ENCODE measurements at regions not wholly inside any gene's neighbourhood (a gene's known extent, or its start where the extent isn't known, plus 50 kb on each side); places are given as distances from the start of the nearest gene placed in this dataset.
"Not testable (repeated sequence)": the region's sequence is repeated elsewhere in the genome, so short reads cannot be mapped to it uniquely, and the experiment has no call there.

- H3K9me3 ChIP-seq (ENCODE audit: control insufficient read depth in 2 of 2, insufficient read depth in 1 of 2, low read depth in 1 of 2, low read length in 1 of 2); H3K36me3 ChIP-seq (ENCODE audit: control insufficient read depth in 3 of 3, insufficient read depth in 2 of 3, low read depth in 1 of 3, low read length in 3 of 3); DNase-seq; H3K27me3 ChIP-seq (ENCODE audit: control insufficient read depth in 3 of 3, insufficient read depth in 3 of 3, low read length in 3 of 3); H3K4me3 ChIP-seq (ENCODE audit: low read depth in 1 of 3, low read length in 3 of 3); FAIRE-seq; H3K27ac ChIP-seq (ENCODE audit: low read depth in 1 of 3, low read length in 2 of 3); H3K4me1 ChIP-seq (ENCODE audit: control insufficient read depth in 3 of 3, insufficient read depth in 2 of 3, low read depth in 1 of 3, low read length in 2 of 3): not testable (repeated sequence)
- WGBS, 3 donors: 29 to 46% (median 44%) methylated on average over 1 of the region's 2 CpGs
Observed at GRCh38 chr3:192968901-192969300, 51.2 kb upstream of the MB21D2 start.

- no peak overlapping the region for H3K27ac ChIP-seq (ENCODE audit: low read depth in 1 of 3, low read length in 2 of 3)
- peaks cover 0 to 1% (median 0%) of the 10 kb centered on the region in 3 donors for H3K27me3 ChIP-seq (ENCODE audit: control insufficient read depth in 3 of 3, insufficient read depth in 3 of 3, low read length in 3 of 3)
- H3K36me3 ChIP-seq (ENCODE audit: control insufficient read depth in 3 of 3, insufficient read depth in 2 of 3, low read depth in 1 of 3, low read length in 3 of 3): no peaks in the 10 kb centered on the region
- FAIRE-seq: no peak
- no peaks in the 10 kb centered on the region for H3K4me1 ChIP-seq (ENCODE audit: control insufficient read depth in 3 of 3, insufficient read depth in 2 of 3, low read depth in 1 of 3, low read length in 2 of 3)
- WGBS, 3 donors: 59 to 74% (median 60%) methylated on average over 5 of the region's 5 CpGs
- DNase-seq: no peak
- no peak overlapping the region for H3K4me3 ChIP-seq (ENCODE audit: low read depth in 1 of 3, low read length in 3 of 3)
- H3K9me3 ChIP-seq (ENCODE audit: control insufficient read depth in 2 of 2, insufficient read depth in 1 of 2, low read depth in 1 of 2, low read length in 1 of 2): no peaks in the 10 kb centered on the region
Observed at GRCh38 chr3:192980632-192981031, 63.0 kb upstream of the MB21D2 start.

GRCh38 chr3:192986379-192986778, 68.7 kb upstream of the MB21D2 start:
- Histone ChIP-seq H3K4me3 (ENCODE audit: low read depth in 1 of 3, low read length in 3 of 3) (no peak overlapping the region), H3K27me3 (ENCODE audit: control insufficient read depth in 3 of 3, insufficient read depth in 3 of 3, low read length in 3 of 3) (peaks cover 0 to 2% (median 0%) of the 10 kb centered on the region in 3 donors), H3K27ac (ENCODE audit: low read depth in 1 of 3, low read length in 2 of 3) (no peak overlapping the region), H3K4me1 (ENCODE audit: control insufficient read depth in 3 of 3, insufficient read depth in 2 of 3, low read depth in 1 of 3, low read length in 2 of 3) (no peaks in the 10 kb centered on the region), H3K36me3 (ENCODE audit: control insufficient read depth in 3 of 3, insufficient read depth in 2 of 3, low read depth in 1 of 3, low read length in 3 of 3) (no peaks in the 10 kb centered on the region), H3K9me3 (ENCODE audit: control insufficient read depth in 2 of 2, insufficient read depth in 1 of 2, low read depth in 1 of 2, low read length in 1 of 2) (no peaks in the 10 kb centered on the region)
- WGBS, 3 donors: 91 to 92% (median 92%) methylated on average over 10 of the region's 10 CpGs
- no peak for FAIRE-seq
- DNase-seq: no peak

- H3K27ac ChIP-seq (ENCODE audit: low read depth in 1 of 3, low read length in 2 of 3): no peak overlapping the region
- DNase-seq (no peak), FAIRE-seq (no peak)
- H3K4me1 ChIP-seq (ENCODE audit: control insufficient read depth in 3 of 3, insufficient read depth in 2 of 3, low read depth in 1 of 3, low read length in 2 of 3): no peaks in the 10 kb centered on the region
- peaks cover 0 to 2% of the 10 kb centered on the region in 2 donors for H3K9me3 ChIP-seq (ENCODE audit: control insufficient read depth in 2 of 2, insufficient read depth in 1 of 2, low read depth in 1 of 2, low read length in 1 of 2)
- WGBS, 3 donors: 70 to 87% (median 81%) methylated on average over 2 of the region's 2 CpGs
- H3K27me3 ChIP-seq (ENCODE audit: control insufficient read depth in 3 of 3, insufficient read depth in 3 of 3, low read length in 3 of 3): peaks cover 0 to 2% (median 0%) of the 10 kb centered on the region in 3 donors
- no peaks in the 10 kb centered on the region for H3K36me3 ChIP-seq (ENCODE audit: control insufficient read depth in 3 of 3, insufficient read depth in 2 of 3, low read depth in 1 of 3, low read length in 3 of 3)
- no peak overlapping the region for H3K4me3 ChIP-seq (ENCODE audit: low read depth in 1 of 3, low read length in 3 of 3)
Observed at GRCh38 chr3:192991356-192991755, 73.7 kb upstream of the MB21D2 start.

GRCh38 chr3:192992361-192992760, 74.7 kb upstream of the MB21D2 start:
- WGBS, 3 donors: 81 to 86% (median 81%) methylated on average over 6 of the region's 6 CpGs
- peaks cover 0 to 2% (median 0%) of the 10 kb centered on the region in 3 donors for H3K27me3 ChIP-seq (ENCODE audit: control insufficient read depth in 3 of 3, insufficient read depth in 3 of 3, low read length in 3 of 3)
- DNase-seq (no peak), FAIRE-seq (no peak)
- H3K4me3 ChIP-seq (ENCODE audit: low read depth in 1 of 3, low read length in 3 of 3): no peak overlapping the region
- H3K9me3 ChIP-seq (ENCODE audit: control insufficient read depth in 2 of 2, insufficient read depth in 1 of 2, low read depth in 1 of 2, low read length in 1 of 2): peaks cover 0 to 2% of the 10 kb centered on the region in 2 donors
- no peaks in the 10 kb centered on the region for H3K4me1 ChIP-seq (ENCODE audit: control insufficient read depth in 3 of 3, insufficient read depth in 2 of 3, low read depth in 1 of 3, low read length in 2 of 3)
- H3K36me3 ChIP-seq (ENCODE audit: control insufficient read depth in 3 of 3, insufficient read depth in 2 of 3, low read depth in 1 of 3, low read length in 3 of 3): no peaks in the 10 kb centered on the region
- no peak overlapping the region for H3K27ac ChIP-seq (ENCODE audit: low read depth in 1 of 3, low read length in 2 of 3)

GRCh38 chr3:192993411-192993810, 75.8 kb upstream of the MB21D2 start:
- Histone ChIP-seq H3K4me3 (ENCODE audit: low read depth in 1 of 3, low read length in 3 of 3) (no peak overlapping the region), H3K36me3 (ENCODE audit: control insufficient read depth in 3 of 3, insufficient read depth in 2 of 3, low read depth in 1 of 3, low read length in 3 of 3) (no peaks in the 10 kb centered on the region), H3K27ac (ENCODE audit: low read depth in 1 of 3, low read length in 2 of 3) (no peak overlapping the region), H3K4me1 (ENCODE audit: control insufficient read depth in 3 of 3, insufficient read depth in 2 of 3, low read depth in 1 of 3, low read length in 2 of 3) (no peaks in the 10 kb centered on the region), H3K9me3 (ENCODE audit: control insufficient read depth in 2 of 2, insufficient read depth in 1 of 2, low read depth in 1 of 2, low read length in 1 of 2) (peaks cover 0 to 2% of the 10 kb centered on the region in 2 donors), H3K27me3 (ENCODE audit: control insufficient read depth in 3 of 3, insufficient read depth in 3 of 3, low read length in 3 of 3) (peaks cover 0 to 2% (median 0%) of the 10 kb centered on the region in 3 donors)
- FAIRE-seq (no peak), DNase-seq (no peak)
- 28 to 30% (median 29%) methylated on average over 3 of the region's 3 CpGs for WGBS, 3 donors

GRCh38 chr3:193001113-193001512, 83.5 kb upstream of the MB21D2 start:
- not testable (repeated sequence) for H3K4me3 ChIP-seq (ENCODE audit: low read depth in 1 of 3, low read length in 3 of 3); FAIRE-seq; H3K9me3 ChIP-seq (ENCODE audit: control insufficient read depth in 2 of 2, insufficient read depth in 1 of 2, low read depth in 1 of 2, low read length in 1 of 2); H3K27me3 ChIP-seq (ENCODE audit: control insufficient read depth in 3 of 3, insufficient read depth in 3 of 3, low read length in 3 of 3); H3K4me1 ChIP-seq (ENCODE audit: control insufficient read depth in 3 of 3, insufficient read depth in 2 of 3, low read depth in 1 of 3, low read length in 2 of 3); H3K36me3 ChIP-seq (ENCODE audit: control insufficient read depth in 3 of 3, insufficient read depth in 2 of 3, low read depth in 1 of 3, low read length in 3 of 3); H3K27ac ChIP-seq (ENCODE audit: low read depth in 1 of 3, low read length in 2 of 3); DNase-seq
- WGBS, 3 donors: 20 to 62% (median 37%) methylated on average over 5 of the region's 5 CpGs

GRCh38 chr3:193003624-193004023, 86.0 kb upstream of the MB21D2 start:
- FAIRE-seq; H3K27ac ChIP-seq (ENCODE audit: low read depth in 1 of 3, low read length in 2 of 3): not testable (repeated sequence)
- 9 to 24% (median 17%) methylated on average over 1 of the region's 1 CpG for WGBS, 3 donors

GRCh38 chr3:193008654-193009053, 91.0 kb upstream of the MB21D2 start:
- no peaks in the 10 kb centered on the region for H3K9me3 ChIP-seq (ENCODE audit: control insufficient read depth in 2 of 2, insufficient read depth in 1 of 2, low read depth in 1 of 2, low read length in 1 of 2)
- H3K4me1 ChIP-seq (ENCODE audit: control insufficient read depth in 3 of 3, insufficient read depth in 2 of 3, low read depth in 1 of 3, low read length in 2 of 3): no peaks in the 10 kb centered on the region
- no peak overlapping the region for H3K27ac ChIP-seq (ENCODE audit: low read depth in 1 of 3, low read length in 2 of 3)
- H3K36me3 ChIP-seq (ENCODE audit: control insufficient read depth in 3 of 3, insufficient read depth in 2 of 3, low read depth in 1 of 3, low read length in 3 of 3): no peaks in the 10 kb centered on the region
- 82 to 93% (median 83%) methylated on average over 1 of the region's 1 CpG for WGBS, 3 donors
- no peaks in the 10 kb centered on the region for H3K27me3 ChIP-seq (ENCODE audit: control insufficient read depth in 3 of 3, insufficient read depth in 3 of 3, low read length in 3 of 3)
- FAIRE-seq: no peak
- no peak overlapping the region for H3K4me3 ChIP-seq (ENCODE audit: low read depth in 1 of 3, low read length in 3 of 3)
- DNase-seq: no peak

More at GRCh38 chr3:193003624-193004023, 86.0 kb upstream of the MB21D2 start:
- H3K9me3 ChIP-seq (ENCODE audit: control insufficient read depth in 2 of 2, insufficient read depth in 1 of 2, low read depth in 1 of 2, low read length in 1 of 2); H3K27me3 ChIP-seq (ENCODE audit: control insufficient read depth in 3 of 3, insufficient read depth in 3 of 3, low read length in 3 of 3); H3K36me3 ChIP-seq (ENCODE audit: control insufficient read depth in 3 of 3, insufficient read depth in 2 of 3, low read depth in 1 of 3, low read length in 3 of 3); H3K4me1 ChIP-seq (ENCODE audit: control insufficient read depth in 3 of 3, insufficient read depth in 2 of 3, low read depth in 1 of 3, low read length in 2 of 3); DNase-seq; H3K4me3 ChIP-seq (ENCODE audit: low read depth in 1 of 3, low read length in 3 of 3): not testable (repeated sequence)

Data from small intestine (tissue), 7 donors.